H1 (cell line): ENCODE measurements at regions not wholly inside any gene's neighbourhood (a gene's known extent, or its start where the extent isn't known, plus 50 kb on each side); places are given as distances from the start of the nearest gene placed in this dataset.

Experiments used
- GABPA ChIP-seq: IDR thresholded peaks from 2 replicates; pipeline ENCODE4 v1.6.1; 2011; ENCODE audit warnings: mild to moderate bottlenecking, low read length, moderate library complexity, borderline replicate concordance; ENCODE audit not compliant: insufficient read depth

DNA sequence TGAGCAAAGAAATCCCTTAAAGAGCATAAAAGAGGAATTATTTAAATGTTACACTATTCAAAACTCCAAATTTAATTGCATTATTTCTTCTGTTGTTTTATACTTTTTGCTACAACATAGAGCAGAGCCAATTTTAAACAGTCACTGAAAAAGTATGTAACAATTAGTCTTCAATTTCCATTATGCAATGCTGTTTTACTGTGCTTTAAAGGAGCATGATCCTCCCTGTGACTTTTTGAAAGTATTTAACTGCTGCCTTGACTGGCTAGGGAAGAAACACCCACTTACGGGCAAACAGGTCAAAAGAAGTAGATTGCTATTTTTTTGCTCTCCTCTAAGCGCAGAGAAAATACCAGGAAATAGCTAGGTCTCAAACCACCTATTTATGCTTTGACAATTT is 217.4 kb upstream of the GCFC2 start (continued):
- TF ChIP-seq GABPA = no peak
